ENCODE measurements at regions not wholly inside any gene's neighbourhood (a gene's known extent, or its start where the extent isn't known, plus 50 kb on each side); places are given as distances from the start of the nearest gene placed in this dataset.

- DNase-seq (ENCODE audit: low spot score), result peak; percentile 97
These were observed 261.1 kb upstream of the GATB start for GRCh38 chr4:152021788-152022438.

GRCh38 chr4:152020073-152020472, 259.3 kb upstream of the GATB start:
- no peak for DNase-seq (ENCODE audit: low spot score)

GRCh38 chr4:152016303-152016620, 255.5 kb upstream of the GATB start:
- DNase-seq (ENCODE audit: low spot score), result peak; percentile 24

- peak; percentile 31 for DNase-seq (ENCODE audit: low spot score)
These were observed 254.9 kb upstream of the GATB start for GRCh38 chr4:152015597-152016302.

GRCh38 chr4:152014280-152014679, 253.5 kb upstream of the GATB start:
- no peak for DNase-seq (ENCODE audit: low spot score)

- no peak for DNase-seq (ENCODE audit: low spot score)
These were observed 250.7 kb upstream of the GATB start for GRCh38 chr4:152011469-152011868.

GRCh38 chr4:152010710-152011079, 249.9 kb upstream of the GATB start:
- no peak for DNase-seq (ENCODE audit: low spot score)

GRCh38 chr4:152009983-152010709, 249.3 kb upstream of the GATB start:
- DNase-seq (ENCODE audit: low spot score), result no peak

GRCh38 chr4:152009031-152009670, 248.3 kb upstream of the GATB start:
- no peak for DNase-seq (ENCODE audit: low spot score)

GRCh38 chr4:152007111-152007510, 246.3 kb upstream of the GATB start:
- peak; percentile 40 for DNase-seq (ENCODE audit: low spot score)

GRCh38 chr4:152004801-152005200, 244.0 kb upstream of the GATB start:
- DNase-seq (ENCODE audit: low spot score), result no peak

- no peak for DNase-seq (ENCODE audit: low spot score)
These were observed 239.7 kb upstream of the GATB start for GRCh38 chr4:152000518-152000917.

GRCh38 chr4:151998723-151999122, 237.9 kb upstream of the GATB start:
- no peak for DNase-seq (ENCODE audit: low spot score)

- no peak for DNase-seq (ENCODE audit: low spot score)
These were observed 236.7 kb upstream of the GATB start for GRCh38 chr4:151997461-151997860.

GRCh38 chr4:151994429-151994828, 233.6 kb upstream of the GATB start:
- DNase-seq (ENCODE audit: low spot score), result no peak

GRCh38 chr4:151993521-151993920, 232.7 kb upstream of the GATB start:
- no peak for DNase-seq (ENCODE audit: low spot score)

- no peak for DNase-seq (ENCODE audit: low spot score)
These were observed 231.7 kb upstream of the GATB start for GRCh38 chr4:151992332-151993154.

- peak; percentile 45 for DNase-seq (ENCODE audit: low spot score)
These were observed 231.0 kb upstream of the GATB start for GRCh38 chr4:151991884-151992167.

- no peak for DNase-seq (ENCODE audit: low spot score)
These were observed 230.4 kb upstream of the GATB start for GRCh38 chr4:151991001-151991883.

GRCh38 chr4:151990201-151990600, 229.4 kb upstream of the GATB start:
- DNase-seq (ENCODE audit: low spot score), result no peak

GRCh38 chr4:151988591-151988990, 227.8 kb upstream of the GATB start:
- no peak for DNase-seq (ENCODE audit: low spot score)

Data from Ammon's horn (tissue), 1 donor.